ENCODE measurements at regions not wholly inside any gene's neighbourhood (a gene's known extent, or its start where the extent isn't known, plus 50 kb on each side); places are given as distances from the start of the nearest gene placed in this dataset.
"Not testable (repeated sequence)": the region's sequence is repeated elsewhere in the genome, so short reads cannot be mapped to it uniquely, and the experiment has no call there.

GRCh38 chr19:30933454-30933853 lies 415.8 kb downstream of the TSHZ3 start:
- not testable (repeated sequence) for DNase-seq

- no peak for DNase-seq
Observed at GRCh38 chr19:30932854-30933253, 416.4 kb downstream of the TSHZ3 start.

DNA sequence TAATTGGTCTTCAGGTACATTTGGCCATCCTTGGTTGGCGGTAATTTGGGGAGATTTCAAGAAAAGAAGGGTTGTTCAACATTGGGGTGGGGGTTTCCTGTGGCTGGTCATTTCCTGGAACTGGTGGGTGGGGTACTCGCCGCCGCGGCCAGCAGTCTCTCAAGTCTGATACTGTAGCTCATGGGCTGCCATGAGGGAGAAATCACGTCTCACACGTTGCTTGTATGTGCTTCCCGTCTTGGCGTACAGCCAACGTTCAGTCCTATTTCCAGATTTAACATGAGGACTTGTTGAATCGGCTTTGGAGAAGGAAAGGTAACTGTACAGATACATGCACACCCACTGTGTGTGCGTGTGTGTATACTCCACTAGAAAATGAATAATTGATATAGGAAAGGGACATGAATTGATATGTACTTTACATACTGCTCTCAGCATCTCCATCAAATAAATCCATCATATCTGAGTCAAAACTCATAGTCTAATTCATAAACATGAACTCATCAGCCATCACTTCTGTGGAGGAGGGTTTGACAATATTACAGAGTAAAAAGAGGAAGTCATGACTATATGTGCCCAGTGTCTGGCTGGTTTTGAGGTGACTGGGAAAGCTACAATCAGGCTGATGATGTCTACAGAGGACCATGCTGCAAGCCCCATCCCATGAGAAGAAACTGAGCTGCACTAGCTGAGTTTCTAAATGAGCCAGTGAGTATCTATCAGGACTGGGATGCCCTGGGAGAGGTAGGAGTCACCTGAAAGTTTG lies 418.1 kb downstream of the TSHZ3 start:
- no peak for DNase-seq

DNA sequence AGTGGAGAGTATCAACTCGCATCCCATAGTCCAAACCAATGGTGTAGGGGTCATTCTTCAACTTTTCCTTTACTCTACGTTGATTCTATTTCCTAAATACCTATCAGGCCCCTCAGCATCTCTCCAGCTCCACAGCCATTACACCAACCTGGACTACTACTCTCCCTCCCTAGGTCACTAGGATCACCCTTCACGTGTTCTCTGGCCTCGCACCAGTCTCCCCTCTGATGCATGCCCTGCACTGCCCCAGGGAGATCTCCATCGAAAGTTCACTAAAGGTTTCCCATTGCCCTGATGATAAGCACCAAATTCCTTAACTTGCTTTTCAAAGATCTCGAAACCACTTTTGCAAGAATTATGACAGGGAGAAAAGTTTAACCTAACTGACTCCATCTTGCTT lies 421.5 kb downstream of the TSHZ3 start:
- DNase-seq: no peak

GRCh38 chr19:30924670-30925069 lies 424.6 kb downstream of the TSHZ3 start:
- DNase-seq: no peak

DNA sequence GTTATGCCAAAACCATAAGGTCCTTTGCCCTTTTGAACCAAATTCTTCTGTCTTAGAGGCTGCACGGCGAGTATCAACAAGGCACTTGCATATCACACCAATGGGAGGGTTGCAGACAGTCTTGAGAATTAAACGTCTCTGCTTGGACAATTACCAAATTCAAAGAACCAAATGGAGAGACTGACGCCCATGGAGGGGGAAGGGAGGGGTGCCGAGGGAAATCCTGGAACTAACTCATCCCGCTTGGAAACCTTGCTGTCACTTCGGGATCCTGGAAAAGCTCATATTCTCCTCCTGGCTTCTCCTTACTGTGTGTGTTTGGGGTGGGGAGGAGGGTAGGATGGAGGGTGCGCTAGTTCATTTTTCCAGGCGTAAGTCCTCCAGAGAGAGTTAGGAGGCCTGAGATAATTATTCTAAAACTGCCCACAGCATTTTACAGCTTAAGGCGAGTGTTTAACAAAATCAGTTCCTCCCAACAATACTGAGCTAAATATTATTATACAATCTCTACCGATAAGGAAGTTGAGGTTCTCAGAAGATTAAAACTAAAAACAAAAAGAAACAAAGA lies 425.1 kb downstream of the TSHZ3 start:
- DNase-seq: no peak

- no peak for DNase-seq
Observed at GRCh38 chr19:30923621-30924020, 425.6 kb downstream of the TSHZ3 start.

DNA sequence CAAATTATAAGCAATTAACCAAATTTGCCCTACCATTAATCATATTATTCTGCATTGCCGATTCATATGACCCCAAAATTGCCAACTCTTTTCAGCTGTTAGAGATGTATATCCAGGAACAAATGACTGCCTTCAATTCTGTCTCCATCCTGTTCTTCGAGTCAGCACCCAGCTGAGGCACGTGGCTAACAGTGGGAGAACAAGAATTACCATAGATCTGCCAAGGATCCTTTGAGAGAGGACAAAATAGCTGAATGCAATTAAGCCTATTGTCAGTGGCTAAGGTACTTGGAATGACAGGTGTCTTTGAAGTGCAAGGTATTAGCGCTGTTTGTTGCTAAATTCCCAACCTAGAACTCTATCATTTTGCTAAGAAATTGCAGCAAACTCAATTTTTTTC lies 426.1 kb downstream of the TSHZ3 start:
- no peak for DNase-seq

DNA sequence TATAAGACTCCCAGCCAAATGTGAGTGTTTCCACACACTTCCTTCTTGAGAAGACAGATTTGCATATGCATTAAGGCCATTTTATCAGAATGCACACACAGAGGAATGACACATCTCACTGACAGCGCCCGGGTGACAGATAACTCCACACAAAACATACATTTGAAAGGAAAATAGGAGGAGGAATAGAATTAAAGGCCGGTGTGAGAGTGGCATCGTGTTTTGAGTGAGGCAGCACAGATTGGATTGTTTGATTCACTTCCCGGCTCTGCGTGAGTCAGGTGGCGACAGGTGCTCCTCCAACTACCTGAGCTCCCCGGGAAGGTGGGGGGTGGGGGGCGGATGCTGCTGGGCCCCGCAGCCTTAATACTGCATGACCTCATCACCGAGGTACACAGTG lies 429.0 kb downstream of the TSHZ3 start:
- no peak for DNase-seq

DNA sequence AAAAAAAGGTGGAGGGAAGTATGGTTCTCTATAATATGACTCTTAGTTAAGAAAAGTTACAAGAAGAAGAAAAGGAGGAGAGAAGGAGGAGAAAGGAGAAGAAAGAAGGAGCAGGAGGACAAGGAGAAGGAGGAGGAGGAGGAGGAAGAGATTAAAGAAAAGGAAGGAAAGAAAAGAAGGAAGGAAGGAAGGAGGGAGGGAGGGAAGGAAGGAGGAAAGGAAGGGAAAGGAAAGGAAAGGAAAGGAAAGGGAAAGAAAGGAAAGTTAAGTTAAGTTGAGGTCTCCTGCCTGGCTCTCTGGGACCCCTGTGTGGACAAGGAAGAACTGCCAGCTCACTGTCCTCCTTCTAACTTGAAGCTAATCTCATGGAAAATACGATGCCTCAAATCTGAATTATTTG lies 429.5 kb downstream of the TSHZ3 start:
- no peak for DNase-seq

GRCh38 chr19:30916238-30916637 lies 433.0 kb downstream of the TSHZ3 start:
- no peak for DNase-seq

GRCh38 chr19:30911491-30911890 lies 437.7 kb downstream of the TSHZ3 start:
- DNase-seq: no peak

- DNase-seq: no peak
Observed at GRCh38 chr19:30910485-30911240, 438.6 kb downstream of the TSHZ3 start.

DNA sequence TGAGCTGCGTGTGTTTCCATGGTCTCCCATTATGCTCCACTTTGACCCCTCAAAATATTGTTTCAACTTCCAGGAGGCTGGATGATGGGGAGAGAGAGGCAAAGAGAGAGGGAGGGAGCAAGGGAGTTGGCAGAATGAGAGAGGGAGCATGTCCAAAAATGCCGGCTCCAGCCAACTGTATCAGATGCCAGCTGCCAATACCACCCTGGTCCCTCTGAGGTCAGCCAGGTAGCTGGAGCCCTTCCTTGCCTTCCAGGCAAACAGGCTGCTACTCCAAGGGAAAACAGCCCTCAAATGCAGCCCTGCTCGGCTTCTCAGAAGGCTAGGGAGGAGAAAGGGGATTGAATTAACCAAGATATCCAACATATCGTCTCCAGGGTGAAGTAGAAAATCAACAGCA lies 440.0 kb downstream of the TSHZ3 start:
- no peak for DNase-seq

DNA sequence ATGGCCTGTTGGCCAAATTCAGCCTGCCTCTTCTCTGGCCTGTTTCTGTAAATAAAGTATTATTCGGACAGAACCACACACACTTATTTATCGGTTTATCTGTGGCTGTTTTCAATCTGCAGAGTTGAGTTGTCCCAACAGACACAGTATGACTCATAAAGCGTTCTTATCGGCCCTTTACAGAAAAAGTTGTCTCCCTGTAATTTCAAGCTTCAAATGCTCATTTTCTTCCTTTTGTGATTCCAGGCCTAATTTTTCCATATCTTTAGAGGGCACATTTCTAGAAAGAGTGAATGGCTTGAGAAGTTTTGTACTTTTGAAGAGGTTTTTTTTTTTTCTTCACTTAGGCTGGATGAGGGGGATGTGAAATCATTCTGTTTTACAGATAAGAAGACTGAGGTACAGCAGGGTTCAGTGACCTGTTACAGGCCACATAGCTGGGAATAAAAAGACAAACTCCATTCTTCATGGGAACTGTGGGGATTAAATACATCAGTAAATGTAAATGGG lies 440.9 kb downstream of the TSHZ3 start:
- no peak for DNase-seq

DNA sequence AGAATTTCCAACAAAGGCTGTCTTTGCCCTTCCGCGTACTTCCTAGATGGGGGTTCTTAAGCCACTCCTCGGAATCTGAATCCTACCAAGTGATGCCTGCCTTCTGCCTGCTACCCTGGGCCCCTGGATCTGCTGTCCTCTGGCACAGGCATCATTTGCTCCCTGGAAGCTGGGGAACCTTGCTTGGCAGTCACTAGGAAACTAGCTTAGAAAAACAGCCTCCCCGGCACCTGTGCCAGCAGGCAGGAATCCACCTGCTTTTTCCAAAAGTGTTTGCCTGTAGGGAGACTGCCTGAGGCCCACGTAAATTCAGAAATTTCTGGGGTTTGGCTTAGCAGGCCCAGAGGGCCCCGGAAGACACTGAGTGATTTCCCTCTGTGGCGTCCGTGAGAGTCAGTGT lies 442.4 kb downstream of the TSHZ3 start:
- DNase-seq: no peak

DNA sequence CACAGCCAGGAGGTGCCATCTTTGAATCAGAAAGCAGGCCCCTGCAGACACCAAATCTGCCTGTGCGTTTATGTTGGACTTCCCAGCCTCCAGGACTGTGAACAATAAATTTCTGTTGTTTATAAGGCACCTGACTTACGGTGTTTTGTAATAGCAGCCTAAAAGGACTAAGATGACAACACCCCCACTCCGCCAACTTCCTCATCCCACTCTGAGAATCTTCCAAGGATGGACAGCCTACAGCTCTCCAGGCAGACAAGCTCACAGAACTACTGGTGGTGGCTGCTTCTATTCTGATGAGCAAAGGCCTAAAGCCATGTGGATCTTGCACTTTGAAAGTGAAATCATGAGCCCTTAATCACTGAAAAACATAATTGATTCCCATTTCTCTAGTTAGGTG lies 449.2 kb downstream of the TSHZ3 start:
- DNase-seq: no peak

DNA sequence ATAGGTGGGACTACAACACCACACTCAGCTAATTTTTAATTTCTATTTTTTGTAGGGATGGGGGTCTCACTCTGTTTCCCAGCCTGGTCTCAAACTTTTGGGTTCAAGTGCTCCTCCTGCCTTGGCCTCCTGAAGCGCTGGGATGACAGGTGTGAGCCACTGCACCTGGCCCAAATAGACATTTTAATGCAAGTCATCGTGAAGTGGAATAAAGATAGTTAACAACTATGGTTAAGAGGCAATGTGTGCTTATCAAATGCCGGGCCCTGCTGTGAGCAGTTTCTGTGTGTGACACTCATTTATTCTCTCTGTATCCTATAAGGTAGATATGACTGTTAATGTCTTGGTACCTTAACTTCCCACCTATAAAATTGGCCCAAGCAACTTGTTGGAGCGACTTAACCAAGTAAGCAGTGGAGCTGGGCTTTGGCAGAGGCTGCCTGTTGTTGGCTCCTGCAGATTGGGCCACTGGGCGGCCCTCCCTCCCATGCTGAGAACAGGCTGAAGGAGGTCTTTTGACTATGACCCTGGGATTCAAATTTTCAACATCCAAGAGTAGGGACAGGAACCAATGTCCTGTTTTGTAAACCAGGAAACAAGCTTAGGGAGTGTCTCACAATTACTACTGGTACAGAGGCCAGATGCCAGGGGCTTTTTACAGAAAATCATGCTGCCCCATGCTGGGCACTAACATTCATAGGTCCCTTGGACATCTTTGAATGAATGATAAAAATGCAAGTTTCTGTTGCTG lies 450.7 kb downstream of the TSHZ3 start:
- DNase-seq: no peak

DNA sequence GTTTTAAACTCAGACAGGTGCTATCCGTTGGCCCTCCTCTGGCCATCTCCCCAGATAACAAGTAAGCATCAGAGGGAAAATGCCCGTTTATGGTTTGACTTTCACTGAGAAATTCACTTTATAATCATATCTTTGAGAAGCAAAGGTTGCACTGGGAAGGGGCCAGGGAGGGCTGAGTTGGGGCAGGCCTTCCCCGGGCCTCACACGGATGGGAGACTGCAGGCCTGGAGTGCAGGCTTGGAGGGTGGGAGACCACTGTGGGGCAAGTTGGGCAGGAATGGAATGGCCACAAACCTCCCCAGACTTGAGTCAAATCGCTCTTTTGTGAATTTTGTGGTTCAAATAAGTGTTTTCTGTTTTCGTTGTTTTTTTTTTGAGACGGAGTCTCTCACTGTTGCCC lies 451.7 kb downstream of the TSHZ3 start:
- no peak for DNase-seq

DNA sequence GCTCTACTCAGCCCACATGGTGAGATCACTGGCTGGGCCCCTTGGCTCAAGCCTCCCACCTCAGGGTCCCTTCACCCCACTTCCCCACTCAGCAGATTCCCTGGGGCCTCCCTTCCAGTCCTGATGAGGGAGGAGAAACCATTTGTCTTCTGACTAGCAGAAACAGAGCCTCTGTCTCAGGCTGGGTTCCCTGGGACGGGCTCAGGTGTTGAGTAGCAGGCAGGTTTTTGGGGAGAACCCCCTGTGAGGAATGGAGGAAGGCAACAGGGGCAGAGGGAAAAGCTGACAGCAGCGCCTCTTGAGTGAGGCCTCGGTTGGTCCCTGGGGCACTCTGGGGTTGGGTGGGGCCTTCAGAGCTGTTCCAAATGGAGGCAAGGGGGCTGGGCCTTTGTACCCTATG lies 452.2 kb downstream of the TSHZ3 start:
- DNase-seq: no peak

DNA sequence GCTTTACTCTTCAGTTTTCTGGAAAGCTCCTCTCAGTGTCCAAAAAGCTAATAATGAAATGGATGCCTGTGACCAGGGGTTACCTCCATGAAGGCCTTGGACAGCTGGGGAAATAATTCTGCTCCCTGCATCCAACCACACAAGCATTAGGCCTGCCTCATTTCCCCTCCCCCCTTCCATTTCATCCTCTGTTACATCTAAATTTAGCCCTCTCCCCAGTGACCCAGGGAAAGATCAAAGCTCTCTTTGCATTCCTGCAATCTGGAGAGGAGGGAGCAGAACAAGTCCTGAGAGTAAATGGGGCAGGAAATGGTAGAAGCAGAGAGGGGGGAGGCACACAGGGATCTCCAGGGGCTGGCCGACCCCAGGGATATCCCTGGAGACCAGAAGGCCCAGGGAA lies 452.7 kb downstream of the TSHZ3 start:
- DNase-seq: no peak

GRCh38 chr19:30895946-30896345 lies 453.3 kb downstream of the TSHZ3 start:
- DNase-seq: no peak

- no peak for DNase-seq
Observed at GRCh38 chr19:30891051-30891450, 458.2 kb downstream of the TSHZ3 start.
